MM.1S (cell line): ENCODE measurements at regions not wholly inside any gene's neighbourhood (a gene's known extent, or its start where the extent isn't known, plus 50 kb on each side); places are given as distances from the start of the nearest gene placed in this dataset.

Source experiments
- DNase-seq: peaks from one replicate; pipeline ENCODE4 v3.0.0-alpha.2; 2015
- H2AFZ ChIP-seq: fragments of 300-600 bp; sonication (generic); 2 replicates; pipeline ENCODE4 v1.6.0; 2016; ENCODE audit warnings: antibody characterized with exemption, low read length
- H3F3A ChIP-seq: fragments of 300-600 bp; sonication (generic); 2 replicates; pipeline ENCODE4 v1.6.1; 2016; ENCODE audit warnings: mild to moderate bottlenecking, antibody characterized with exemption, low read length, moderate library complexity, mixed read lengths; ENCODE audit not compliant: insufficient read depth
- H3K27ac ChIP-seq: fragments of 300-600 bp; sonication (generic); 2 replicates; pipeline ENCODE4 v1.5.1; 2016; ENCODE audit warnings: mild to moderate bottlenecking, low read length
- H3K27me3 ChIP-seq: fragments of 300-600 bp; sonication (generic); replicated peaks from 2 replicates; pipeline ENCODE4 v1.6.0; 2016; ENCODE audit warnings: low read length; ENCODE audit not compliant: insufficient read depth
- H3K36me3 ChIP-seq: fragments of 300-600 bp; sonication (generic); replicated peaks from 2 replicates; pipeline ENCODE4 v1.6.1; 2016; ENCODE audit warnings: mild to moderate bottlenecking, low read length, mixed read lengths; ENCODE audit not compliant: insufficient read depth
- H3K4me1 ChIP-seq: fragments of 300-600 bp; sonication (generic); 2 replicates; pipeline ENCODE4 v1.6.1; 2016; ENCODE audit warnings: low read length, mixed read lengths
- H3K4me2 ChIP-seq: fragments of 300-600 bp; sonication (generic); 2 replicates; pipeline ENCODE4 v1.6.0; 2016; ENCODE audit warnings: low read depth, low read length
- H3K4me3 ChIP-seq: fragments of 300-600 bp; sonication (generic); 2 replicates; pipeline ENCODE4 v1.5.1; 2016; ENCODE audit warnings: low read length, mixed read lengths
- H3K79me2 ChIP-seq: fragments of 300-600 bp; sonication (generic); 2 replicates; pipeline ENCODE4 v1.6.1; 2016; ENCODE audit warnings: mixed run types, low read length, mixed read lengths
- H3K9ac ChIP-seq: fragments of 300-600 bp; sonication (generic); 2 replicates; pipeline ENCODE4 v1.6.1; 2016; ENCODE audit warnings: low read length, mixed read lengths
- H3K9me2 ChIP-seq: fragments of 300-600 bp; sonication (generic); replicated peaks from 2 replicates; pipeline ENCODE4 v1.6.1; 2016; ENCODE audit warnings: mild to moderate bottlenecking, low read length, mixed read lengths; ENCODE audit not compliant: insufficient read depth
- H3K9me3 ChIP-seq: fragments of 300-600 bp; sonication (generic); replicated peaks from 2 replicates; pipeline ENCODE4 v1.6.1; 2016; ENCODE audit warnings: mild to moderate bottlenecking, low read length, mixed read lengths; ENCODE audit not compliant: insufficient read depth
- H4K20me1 ChIP-seq: fragments of 300-600 bp; sonication (generic); 2 replicates; pipeline ENCODE4 v1.6.1; 2016; ENCODE audit warnings: mild to moderate bottlenecking, low read length, moderate library complexity, mixed read lengths; ENCODE audit not compliant: insufficient read depth
- EZH2 ChIP-seq: fragments of 300-600 bp; sonication (generic); optimal IDR thresholded peaks from 2 replicates; pipeline ENCODE3; 2017; ENCODE audit warnings: low read depth, mild to moderate bottlenecking, antibody characterized with exemption, low read length, mixed read lengths
- EZH2phosphoT487 ChIP-seq: fragments of 300-600 bp; sonication (generic); IDR thresholded peaks from 2 replicates; pipeline ENCODE4 v1.6.1; 2018; ENCODE audit warnings: antibody characterized with exemption, low read length
- TF ChIP-seq, protein P1 (sequence below): fragments of 300-600 bp; sonication (generic); IDR thresholded peaks from 2 replicates; pipeline ENCODE4 v1.5.1; 2016; ENCODE audit warnings: antibody characterized with exemption, low read length, mixed read lengths

DNA sequence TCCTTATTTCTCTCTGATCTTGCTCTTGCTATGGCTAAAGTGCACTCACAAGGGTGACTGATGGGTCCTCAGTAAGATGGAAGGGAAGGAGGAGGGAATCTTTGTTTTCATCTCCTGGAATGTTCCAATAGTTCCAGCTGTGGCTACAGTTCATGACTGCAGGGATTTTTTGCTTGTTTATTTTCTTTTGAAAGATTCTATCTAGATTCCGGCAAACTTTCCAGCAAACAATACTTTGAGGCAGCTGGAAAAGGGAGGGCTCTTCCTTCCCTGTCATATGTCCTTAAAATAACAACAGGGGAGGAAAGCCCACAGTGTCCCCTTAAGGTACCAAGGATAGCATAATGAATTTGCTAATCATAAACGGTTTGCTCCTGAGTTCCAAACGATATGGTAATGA is 111.3 kb upstream of the SLC14A2 start:
- Histone ChIP-seq H3K27ac (no peak overlapping the region), H3K27me3 (no peaks in the 10 kb centered on the region), H3K9ac (no peak overlapping the region), H3K36me3 (no peaks in the 10 kb centered on the region), H3K4me3 (no peak overlapping the region), H3K9me2 (no peaks in the 10 kb centered on the region), H4K20me1 (no peaks in the 10 kb centered on the region), H3F3A (no peaks in the 10 kb centered on the region), H3K79me2 (no peaks in the 10 kb centered on the region), H3K4me1 (no peaks in the 10 kb centered on the region), H3K9me3 (no peaks in the 10 kb centered on the region), H2AFZ (no peak overlapping the region), H3K4me2 (no peak overlapping the region)
- TF ChIP-seq EZH2 (no peak), EZH2phosphoT487 (no peak)
- TF ChIP-seq, protein P1, sequence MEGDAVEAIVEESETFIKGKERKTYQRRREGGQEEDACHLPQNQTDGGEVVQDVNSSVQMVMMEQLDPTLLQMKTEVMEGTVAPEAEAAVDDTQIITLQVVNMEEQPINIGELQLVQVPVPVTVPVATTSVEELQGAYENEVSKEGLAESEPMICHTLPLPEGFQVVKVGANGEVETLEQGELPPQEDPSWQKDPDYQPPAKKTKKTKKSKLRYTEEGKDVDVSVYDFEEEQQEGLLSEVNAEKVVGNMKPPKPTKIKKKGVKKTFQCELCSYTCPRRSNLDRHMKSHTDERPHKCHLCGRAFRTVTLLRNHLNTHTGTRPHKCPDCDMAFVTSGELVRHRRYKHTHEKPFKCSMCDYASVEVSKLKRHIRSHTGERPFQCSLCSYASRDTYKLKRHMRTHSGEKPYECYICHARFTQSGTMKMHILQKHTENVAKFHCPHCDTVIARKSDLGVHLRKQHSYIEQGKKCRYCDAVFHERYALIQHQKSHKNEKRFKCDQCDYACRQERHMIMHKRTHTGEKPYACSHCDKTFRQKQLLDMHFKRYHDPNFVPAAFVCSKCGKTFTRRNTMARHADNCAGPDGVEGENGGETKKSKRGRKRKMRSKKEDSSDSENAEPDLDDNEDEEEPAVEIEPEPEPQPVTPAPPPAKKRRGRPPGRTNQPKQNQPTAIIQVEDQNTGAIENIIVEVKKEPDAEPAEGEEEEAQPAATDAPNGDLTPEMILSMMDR = no peak
- DNase-seq = no peak

DNA sequence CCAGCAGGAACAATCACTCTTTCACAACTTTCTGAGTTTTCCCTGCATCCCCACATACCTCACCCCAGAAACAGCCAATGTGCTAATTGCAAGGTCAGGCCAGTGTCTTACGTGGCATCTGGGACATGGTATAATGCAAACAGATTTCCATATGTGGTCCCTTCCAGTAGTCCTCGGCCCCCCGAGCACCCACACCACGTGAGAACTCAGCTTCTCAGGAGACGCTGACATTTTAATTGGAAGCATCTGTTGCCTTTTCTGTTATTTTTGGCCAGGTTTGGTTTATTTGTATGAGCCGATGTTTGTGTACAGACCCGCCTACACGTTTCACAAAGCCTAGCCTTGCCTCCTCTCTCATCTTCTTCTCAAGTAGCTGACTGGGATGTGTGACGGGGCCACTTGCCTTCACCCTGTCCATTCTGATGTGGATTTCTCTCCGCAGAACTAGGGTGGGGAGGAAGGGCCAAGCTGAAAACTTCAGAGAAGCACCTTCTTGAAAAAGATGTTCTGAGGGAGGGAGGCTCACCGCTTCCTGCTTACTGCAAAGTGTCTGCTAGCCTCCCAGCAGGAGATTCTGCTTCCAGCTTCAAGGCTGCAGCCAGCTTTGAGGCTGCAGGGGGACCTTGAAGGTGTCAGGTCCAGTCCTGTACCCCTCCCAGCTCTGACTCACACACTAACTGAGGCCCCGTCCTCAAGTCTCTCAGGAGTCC is 109.6 kb upstream of the SLC14A2 start:
- no peaks in the 10 kb centered on the region for H3K4me1 ChIP-seq
- TF ChIP-seq, protein P1 = no peak
- TF ChIP-seq EZH2 (no peak), EZH2phosphoT487 (no peak)
- DNase-seq = no peak
- H3K9ac ChIP-seq = no peak overlapping the region
- H3K27me3 ChIP-seq = no peaks in the 10 kb centered on the region
- H2AFZ ChIP-seq = no peak overlapping the region
- no peaks in the 10 kb centered on the region for H4K20me1 ChIP-seq
- no peaks in the 10 kb centered on the region for H3K9me2 ChIP-seq
- H3K79me2 ChIP-seq = no peaks in the 10 kb centered on the region
- H3F3A ChIP-seq = no peaks in the 10 kb centered on the region
- H3K36me3 ChIP-seq = no peaks in the 10 kb centered on the region
- no peak overlapping the region for H3K4me2 ChIP-seq
- H3K9me3 ChIP-seq = no peaks in the 10 kb centered on the region
- no peak overlapping the region for H3K27ac ChIP-seq
- H3K4me3 ChIP-seq = no peak overlapping the region

- Histone ChIP-seq H3K9ac (no peak overlapping the region), H3K9me3 (no peaks in the 10 kb centered on the region), H3K79me2 (no peaks in the 10 kb centered on the region), H3K4me1 (no peaks in the 10 kb centered on the region), H4K20me1 (no peaks in the 10 kb centered on the region), H3K27ac (no peak overlapping the region), H3K4me2 (no peak overlapping the region), H3F3A (no peaks in the 10 kb centered on the region), H3K36me3 (no peaks in the 10 kb centered on the region), H3K9me2 (no peaks in the 10 kb centered on the region), H3K27me3 (no peaks in the 10 kb centered on the region), H3K4me3 (no peak overlapping the region), H2AFZ (no peak overlapping the region)
- TF ChIP-seq EZH2 (no peak), EZH2phosphoT487 (no peak)
- TF ChIP-seq, protein P1 = no peak
- DNase-seq = no peak
Observed at GRCh38 chr18:45506951-45507350, 108.3 kb upstream of the SLC14A2 start.
